Fibroblast of mammary gland (primary cell): ENCODE measurements at regions not wholly inside any gene's neighbourhood (a gene's known extent, or its start where the extent isn't known, plus 50 kb on each side); places are given as distances from the start of the nearest gene placed in this dataset.

Experiments
- DNase-seq: peaks from one replicate; pipeline ENCODE4 v3.0.0-alpha.2; 2010; ENCODE audit warnings: low read depth
- H3K4me3 ChIP-seq: 2 replicates; pipeline ENCODE4 v1.5.1; 2011; ENCODE audit warnings: low read depth, mild to moderate bottlenecking, low read length, moderate library complexity; ENCODE audit not compliant: control insufficient read depth
- CTCF ChIP-seq: conservative IDR thresholded peaks from 2 replicates; pipeline ENCODE4 v1.5.1; 2011; ENCODE audit warnings: low read depth, low read length, inconsistent platforms; ENCODE audit not compliant: control insufficient read depth, insufficient read depth

DNA sequence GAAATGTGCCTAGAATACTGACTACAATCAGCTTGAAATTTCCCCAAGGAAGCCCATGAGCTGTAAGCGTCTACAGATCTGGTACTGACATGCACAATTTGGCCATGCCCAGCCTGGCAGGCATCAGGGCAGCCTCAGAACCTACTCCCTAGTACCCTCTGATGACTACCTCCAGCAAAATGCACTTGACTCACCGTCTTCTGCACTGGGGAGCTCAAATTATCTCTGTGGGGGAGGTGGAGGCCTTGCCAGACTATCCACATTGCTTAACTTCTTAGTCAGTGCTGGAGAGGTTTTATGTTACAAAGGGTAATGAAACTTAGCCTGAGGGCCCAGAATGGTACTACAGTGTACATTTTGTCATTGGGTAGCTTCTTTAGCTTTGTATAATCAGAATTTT, 126.0 kb upstream of the ADGRF1 start:
- TF ChIP-seq CTCF, result peak; percentile 9
- H3K4me3 ChIP-seq, result no peak overlapping the region
- peak; percentile 98 for DNase-seq

DNA sequence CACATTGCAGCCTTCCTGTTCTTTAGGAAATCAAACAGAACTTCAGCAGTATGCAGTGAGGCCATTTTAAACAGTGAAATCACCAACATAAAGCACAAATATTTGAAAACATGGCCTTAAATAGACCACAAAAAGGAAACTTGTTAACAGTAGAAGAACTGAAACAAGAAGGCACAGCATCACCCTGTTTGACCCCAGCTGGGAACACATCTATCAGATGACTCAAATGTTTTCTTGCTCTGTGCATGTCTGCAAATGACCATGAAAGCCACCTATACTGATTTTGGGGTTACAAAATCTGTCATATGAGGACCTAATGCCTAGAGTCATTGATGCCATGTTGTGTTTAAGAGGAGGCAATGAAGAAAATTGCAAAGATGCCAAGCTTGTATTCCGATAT, 123.8 kb upstream of the ADGRF1 start:
- peak; percentile 75 for DNase-seq
- no peak overlapping the region for H3K4me3 ChIP-seq
- no peak for TF ChIP-seq CTCF

GRCh38 chr6:47164877-47165276, 122.7 kb upstream of the ADGRF1 start:
- no peak overlapping the region for H3K4me3 ChIP-seq
- TF ChIP-seq CTCF, result no peak
- no peak for DNase-seq

DNA sequence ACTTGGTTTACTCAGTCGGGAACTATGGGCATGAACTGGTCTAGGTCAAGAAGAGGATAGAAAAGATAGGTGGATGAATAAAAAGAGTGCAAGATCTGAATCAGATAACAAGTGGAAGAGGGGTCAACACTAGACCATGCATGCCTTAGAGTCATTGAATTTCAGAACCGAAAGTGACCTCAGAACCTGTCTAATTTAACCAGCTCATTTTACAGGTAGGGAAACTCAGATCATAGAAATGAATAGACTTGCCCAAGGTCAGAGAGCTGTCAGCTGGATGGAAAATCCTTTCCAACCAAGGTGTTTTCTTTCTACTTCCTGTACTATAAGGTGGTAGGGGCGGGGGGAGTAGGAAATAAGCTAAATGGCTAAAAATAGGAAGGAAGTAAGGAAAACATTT, 121.4 kb upstream of the ADGRF1 start:
- DNase-seq, result no peak
- no peak for TF ChIP-seq CTCF

GRCh38 chr6:47162793-47163192, 120.7 kb upstream of the ADGRF1 start:
- H3K4me3 ChIP-seq, result no peak overlapping the region
- no peak for DNase-seq
- TF ChIP-seq CTCF, result no peak

More for the DNA sequence above, 121.4 kb upstream of the ADGRF1 start:
- H3K4me3 ChIP-seq, result no peak overlapping the region

DNA sequence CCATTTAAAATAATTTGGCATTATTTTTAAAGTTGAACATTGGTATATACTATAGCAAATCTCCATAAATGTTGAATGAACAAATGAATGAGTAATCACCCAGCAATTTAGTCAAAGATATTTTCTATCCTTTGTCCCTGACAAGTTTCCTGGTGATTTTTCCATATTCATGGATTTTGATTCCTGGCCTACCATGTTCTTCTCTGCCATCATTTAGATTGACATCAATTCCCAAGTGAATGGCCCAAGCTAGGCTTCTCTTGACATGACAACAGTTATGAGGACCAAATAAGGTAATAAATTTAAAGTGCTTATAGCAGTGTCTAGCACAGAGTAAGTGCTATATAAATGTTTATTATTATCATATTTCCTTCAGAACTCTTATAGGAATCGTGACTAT, 120.1 kb upstream of the ADGRF1 start:
- DNase-seq, result no peak
- no peak overlapping the region for H3K4me3 ChIP-seq
- TF ChIP-seq CTCF, result no peak

DNA sequence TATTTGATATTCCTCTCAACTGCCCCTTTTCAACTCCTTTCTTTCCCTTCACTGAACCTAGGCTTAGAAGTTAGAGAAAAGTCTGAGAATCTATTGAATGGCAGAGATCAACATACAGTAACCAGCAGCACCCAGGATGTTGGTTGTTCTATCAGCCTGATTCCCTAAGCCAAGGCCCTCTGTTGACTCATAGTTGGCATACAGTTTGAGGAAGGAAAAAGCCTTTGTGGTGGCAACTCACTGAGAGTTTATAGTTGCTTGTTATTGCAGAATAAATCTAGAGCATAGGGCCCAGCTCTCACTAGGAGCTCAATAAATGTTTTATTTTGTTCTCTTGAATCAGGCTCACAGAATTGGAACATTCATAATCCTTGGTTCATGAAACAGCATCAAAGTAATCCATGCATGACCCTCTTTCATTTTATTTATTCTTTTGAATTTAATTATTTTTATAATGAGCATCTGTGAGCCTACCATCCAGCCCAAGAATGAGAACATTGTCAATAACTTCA, 119.1 kb upstream of the ADGRF1 start:
- DNase-seq, result peak; percentile 71

More for the DNA sequence above, 119.1 kb upstream of the ADGRF1 start:
- no peak for TF ChIP-seq CTCF
- no peak overlapping the region for H3K4me3 ChIP-seq
